GM10266 (cell line): ENCODE measurements at regions not wholly inside any gene's neighbourhood (a gene's known extent, or its start where the extent isn't known, plus 50 kb on each side); places are given as distances from the start of the nearest gene placed in this dataset.

Experiments used
- DNase-seq: peaks from one replicate; pipeline ENCODE4 v3.0.0; 2012; ENCODE audit errors: extremely low spot score
- TF ChIP-seq, protein P1 (sequence below): IDR thresholded peaks from 2 replicates; pipeline ENCODE4 v1.5.1; 2012; ENCODE audit warnings: mild to moderate bottlenecking, low read depth; ENCODE audit not compliant: control insufficient read depth, insufficient read depth; ENCODE audit errors: missing control alignments

DNA sequence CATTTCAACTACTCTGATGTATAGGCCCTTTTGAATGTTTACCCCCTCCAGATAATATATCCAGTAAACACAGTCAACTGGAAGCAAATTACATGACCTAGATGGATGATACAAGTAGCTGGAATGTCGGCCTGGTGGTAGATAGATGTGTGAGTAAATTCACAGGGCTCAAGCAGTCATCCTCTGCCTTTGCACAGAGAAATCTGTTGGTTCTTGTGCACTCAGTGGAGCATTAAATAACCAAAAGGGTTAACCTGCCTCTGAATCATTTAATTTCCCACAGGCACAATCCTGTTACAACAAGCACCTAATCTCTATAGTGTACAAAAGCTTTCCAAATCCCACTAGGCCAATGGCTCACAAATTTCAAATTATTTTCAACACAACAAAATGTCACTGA lies 668.3 kb downstream of the DNAH5 start:
- TF ChIP-seq, protein P1, sequence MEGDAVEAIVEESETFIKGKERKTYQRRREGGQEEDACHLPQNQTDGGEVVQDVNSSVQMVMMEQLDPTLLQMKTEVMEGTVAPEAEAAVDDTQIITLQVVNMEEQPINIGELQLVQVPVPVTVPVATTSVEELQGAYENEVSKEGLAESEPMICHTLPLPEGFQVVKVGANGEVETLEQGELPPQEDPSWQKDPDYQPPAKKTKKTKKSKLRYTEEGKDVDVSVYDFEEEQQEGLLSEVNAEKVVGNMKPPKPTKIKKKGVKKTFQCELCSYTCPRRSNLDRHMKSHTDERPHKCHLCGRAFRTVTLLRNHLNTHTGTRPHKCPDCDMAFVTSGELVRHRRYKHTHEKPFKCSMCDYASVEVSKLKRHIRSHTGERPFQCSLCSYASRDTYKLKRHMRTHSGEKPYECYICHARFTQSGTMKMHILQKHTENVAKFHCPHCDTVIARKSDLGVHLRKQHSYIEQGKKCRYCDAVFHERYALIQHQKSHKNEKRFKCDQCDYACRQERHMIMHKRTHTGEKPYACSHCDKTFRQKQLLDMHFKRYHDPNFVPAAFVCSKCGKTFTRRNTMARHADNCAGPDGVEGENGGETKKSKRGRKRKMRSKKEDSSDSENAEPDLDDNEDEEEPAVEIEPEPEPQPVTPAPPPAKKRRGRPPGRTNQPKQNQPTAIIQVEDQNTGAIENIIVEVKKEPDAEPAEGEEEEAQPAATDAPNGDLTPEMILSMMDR: no peak
- DNase-seq: no peak

DNA sequence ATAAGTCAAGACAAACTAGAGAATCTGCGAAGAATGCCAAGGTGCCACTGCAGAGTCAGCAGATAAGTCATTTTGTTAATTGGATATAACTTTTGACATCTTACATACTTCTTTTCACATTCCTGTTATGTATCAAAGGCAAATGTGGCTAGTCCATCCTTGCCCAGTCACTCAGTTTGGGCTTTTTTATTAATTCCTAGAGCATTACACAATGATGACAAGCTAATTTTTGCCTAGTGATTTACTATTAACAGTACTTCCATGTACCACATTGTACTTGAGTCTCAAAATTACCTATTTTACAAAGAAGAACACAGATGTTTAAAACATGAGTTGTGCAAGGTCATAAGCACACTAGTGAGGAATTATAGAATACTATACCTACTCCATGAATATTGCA lies 680.8 kb downstream of the DNAH5 start:
- DNase-seq: no peak
- TF ChIP-seq, protein P1: no peak

DNA sequence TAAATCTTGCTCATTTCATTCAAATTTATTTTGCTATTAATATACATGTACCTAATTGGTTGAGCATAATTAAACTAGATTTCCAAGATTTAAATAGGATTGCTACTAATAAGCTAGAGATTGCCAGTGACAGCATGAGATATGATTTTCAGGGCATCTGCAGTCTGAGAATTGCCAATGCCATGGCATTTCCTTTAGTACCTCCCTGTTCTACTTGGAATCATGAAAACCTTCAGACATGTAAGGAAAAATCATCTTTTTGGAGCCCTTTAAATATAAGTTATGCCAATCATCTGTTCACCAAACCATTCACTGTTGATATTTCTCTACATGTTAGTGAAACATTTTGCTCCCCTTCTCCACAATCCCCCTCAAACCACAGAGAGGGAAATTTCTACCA lies 691.4 kb downstream of the DNAH5 start:
- DNase-seq: no peak
- TF ChIP-seq, protein P1: no peak

DNA sequence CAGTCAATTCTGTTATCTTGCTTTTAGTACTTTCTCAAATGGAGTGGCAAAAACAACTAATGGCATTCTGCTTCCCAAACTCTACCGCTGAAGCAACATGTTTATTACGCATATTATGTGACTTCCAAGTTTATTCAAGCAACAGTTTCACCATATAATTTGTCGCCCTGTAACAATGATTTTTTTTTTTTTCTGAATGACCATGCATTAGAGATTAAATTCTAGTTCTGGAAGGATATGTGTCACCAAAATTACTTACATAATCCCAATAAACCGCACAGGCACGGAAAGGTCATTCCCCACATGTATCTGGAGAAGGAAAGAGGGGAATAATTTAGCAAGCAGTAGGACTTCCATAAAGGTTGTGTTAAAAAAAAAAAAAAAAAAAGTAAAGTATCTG lies 691.8 kb downstream of the DNAH5 start:
- TF ChIP-seq, protein P1: no peak
- DNase-seq: no peak

DNA sequence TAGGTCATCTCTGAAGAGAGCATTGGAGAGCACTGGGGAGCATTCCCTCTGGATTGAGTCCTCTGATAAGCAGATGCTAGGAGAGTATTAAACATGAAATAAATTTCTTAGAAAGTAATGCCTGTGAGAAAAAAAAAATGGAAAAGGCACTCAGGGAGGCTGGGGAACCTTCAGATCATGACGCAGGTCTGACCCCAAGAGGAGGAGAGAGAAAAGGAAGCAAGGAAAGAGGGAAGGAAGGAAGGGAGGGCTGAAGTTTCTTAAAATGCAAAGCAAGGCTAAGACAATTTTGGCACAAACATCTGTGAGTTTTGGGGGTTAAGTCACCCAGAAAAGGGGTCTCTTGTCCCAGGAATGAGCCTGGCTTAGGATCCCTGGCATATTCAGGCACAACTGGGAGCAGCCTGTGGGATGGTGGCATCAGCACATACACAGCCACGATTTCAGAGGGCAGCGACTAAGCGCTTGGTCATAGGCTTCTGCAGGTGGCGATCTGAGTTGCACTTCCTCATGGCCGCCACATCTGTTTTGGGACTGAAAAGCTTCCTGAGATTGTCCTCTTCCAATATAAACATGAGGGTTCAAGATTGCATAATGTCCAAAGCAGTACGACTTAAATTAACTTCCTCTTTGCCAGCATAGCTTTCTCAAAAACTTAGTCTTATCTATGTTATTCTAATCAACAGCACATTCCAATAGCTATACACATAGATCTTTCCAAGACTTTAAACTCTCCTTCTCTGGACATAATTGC lies 692.7 kb downstream of the DNAH5 start:
- no peak for DNase-seq
- TF ChIP-seq, protein P1: no peak

DNA sequence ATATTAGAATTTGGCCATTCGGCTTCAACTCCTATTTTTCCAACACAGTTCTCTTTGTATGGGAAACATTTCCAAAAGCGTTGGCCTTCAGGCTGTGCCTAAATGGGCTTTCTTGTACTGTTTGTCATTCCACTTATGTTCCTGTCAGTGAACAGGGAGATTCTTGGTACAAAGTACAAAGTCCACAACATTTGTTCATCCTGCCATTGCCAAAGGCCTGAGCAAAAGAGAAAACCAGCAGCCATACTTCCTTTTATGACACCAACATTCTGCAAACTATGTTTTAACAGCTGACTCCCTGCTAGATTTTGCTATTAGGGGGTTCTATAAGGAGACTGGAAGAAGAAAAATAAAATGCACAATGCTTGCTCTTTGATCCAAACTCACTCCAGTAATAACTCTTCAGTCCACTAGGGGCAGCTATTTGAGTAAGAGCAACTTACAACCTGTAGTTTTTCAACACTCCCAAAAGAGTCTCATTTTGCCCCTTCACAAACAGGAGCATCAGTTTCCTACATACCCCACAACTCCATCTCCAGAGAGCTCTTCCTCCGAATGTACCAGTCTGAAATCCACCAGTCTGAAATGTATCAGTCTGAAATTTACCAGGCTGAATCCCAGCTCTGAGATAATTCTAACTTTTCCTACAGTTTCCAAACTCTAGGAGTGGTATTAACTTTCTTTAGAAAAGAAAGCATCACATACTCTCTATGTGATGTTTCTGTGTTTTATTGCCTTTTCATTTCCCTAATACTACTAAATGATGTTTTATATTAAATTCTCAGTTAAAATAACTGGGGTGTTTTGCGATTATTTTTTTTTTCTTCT lies 693.8 kb downstream of the DNAH5 start:
- peak; percentile 28 for DNase-seq

DNA sequence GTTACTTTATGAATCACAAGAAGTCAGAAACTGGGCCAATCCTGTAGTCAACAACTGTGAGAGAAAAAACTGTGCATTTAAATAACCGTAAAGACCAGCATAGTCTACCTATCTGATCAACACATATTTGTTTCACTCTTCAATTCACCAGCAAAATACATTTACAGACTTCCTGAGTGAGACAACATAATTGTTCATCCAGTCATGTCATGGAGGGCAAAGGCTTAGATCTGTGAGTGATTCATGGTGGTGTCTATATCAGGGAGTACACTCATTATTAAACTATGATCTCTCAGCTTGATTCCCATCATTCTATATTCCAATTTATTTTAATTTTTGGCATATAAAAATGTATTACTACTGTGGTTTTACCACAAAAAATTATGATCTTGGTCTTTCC lies 694.6 kb downstream of the DNAH5 start:
- TF ChIP-seq, protein P1: no peak
- DNase-seq: no peak

More for the DNA sequence above, 693.8 kb downstream of the DNAH5 start:
- TF ChIP-seq, protein P1: peak; percentile 28
